ENCODE measurements at regions not wholly inside any gene's neighbourhood (a gene's known extent, or its start where the extent isn't known, plus 50 kb on each side); places are given as distances from the start of the nearest gene placed in this dataset.
"Not testable (repeated sequence)": the region's sequence is repeated elsewhere in the genome, so short reads cannot be mapped to it uniquely, and the experiment has no call there.

DNA sequence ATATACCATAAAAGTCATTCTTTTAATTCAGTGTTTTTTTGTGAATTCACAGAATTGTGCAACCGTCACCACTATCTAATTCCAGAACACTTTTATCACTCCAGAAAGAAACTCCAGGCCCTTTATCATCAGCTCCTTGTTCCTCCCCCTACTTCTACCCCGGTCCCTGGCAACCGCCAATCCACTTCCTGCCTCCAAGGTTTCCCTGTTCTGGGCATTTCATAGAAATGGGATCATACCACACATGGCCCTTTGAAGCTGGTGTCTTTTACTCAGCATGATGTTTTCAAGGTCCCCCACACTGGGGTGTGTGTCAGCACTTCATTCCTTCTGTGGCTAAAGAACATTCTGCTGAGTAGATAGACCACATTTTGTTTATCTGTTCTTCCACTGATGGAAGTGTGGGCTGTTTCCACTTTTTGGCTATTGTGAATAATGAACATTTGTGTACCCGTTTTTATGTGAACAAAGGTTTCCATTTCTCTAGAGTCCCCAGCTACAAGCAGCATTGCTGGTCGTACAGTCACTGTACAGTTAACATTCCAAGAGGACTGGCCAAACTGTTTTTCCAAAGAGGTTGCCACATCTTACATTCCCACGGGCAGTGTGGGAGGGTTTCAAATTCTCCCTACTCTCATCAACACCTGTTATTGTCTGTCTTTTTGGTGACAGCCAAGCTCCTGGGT, 75.8 kb upstream of the ZNF469 start:
- no peak for DNase-seq (ENCODE audit: low spot score)
- Histone ChIP-seq H3K4me3 (no peak overlapping the region), H3K27ac (peak overlapping the region; percentile 44 to 75)
- TF ChIP-seq, protein P1, sequence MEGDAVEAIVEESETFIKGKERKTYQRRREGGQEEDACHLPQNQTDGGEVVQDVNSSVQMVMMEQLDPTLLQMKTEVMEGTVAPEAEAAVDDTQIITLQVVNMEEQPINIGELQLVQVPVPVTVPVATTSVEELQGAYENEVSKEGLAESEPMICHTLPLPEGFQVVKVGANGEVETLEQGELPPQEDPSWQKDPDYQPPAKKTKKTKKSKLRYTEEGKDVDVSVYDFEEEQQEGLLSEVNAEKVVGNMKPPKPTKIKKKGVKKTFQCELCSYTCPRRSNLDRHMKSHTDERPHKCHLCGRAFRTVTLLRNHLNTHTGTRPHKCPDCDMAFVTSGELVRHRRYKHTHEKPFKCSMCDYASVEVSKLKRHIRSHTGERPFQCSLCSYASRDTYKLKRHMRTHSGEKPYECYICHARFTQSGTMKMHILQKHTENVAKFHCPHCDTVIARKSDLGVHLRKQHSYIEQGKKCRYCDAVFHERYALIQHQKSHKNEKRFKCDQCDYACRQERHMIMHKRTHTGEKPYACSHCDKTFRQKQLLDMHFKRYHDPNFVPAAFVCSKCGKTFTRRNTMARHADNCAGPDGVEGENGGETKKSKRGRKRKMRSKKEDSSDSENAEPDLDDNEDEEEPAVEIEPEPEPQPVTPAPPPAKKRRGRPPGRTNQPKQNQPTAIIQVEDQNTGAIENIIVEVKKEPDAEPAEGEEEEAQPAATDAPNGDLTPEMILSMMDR (IDR thresholded peaks at IDR 0.05): no peak

DNA sequence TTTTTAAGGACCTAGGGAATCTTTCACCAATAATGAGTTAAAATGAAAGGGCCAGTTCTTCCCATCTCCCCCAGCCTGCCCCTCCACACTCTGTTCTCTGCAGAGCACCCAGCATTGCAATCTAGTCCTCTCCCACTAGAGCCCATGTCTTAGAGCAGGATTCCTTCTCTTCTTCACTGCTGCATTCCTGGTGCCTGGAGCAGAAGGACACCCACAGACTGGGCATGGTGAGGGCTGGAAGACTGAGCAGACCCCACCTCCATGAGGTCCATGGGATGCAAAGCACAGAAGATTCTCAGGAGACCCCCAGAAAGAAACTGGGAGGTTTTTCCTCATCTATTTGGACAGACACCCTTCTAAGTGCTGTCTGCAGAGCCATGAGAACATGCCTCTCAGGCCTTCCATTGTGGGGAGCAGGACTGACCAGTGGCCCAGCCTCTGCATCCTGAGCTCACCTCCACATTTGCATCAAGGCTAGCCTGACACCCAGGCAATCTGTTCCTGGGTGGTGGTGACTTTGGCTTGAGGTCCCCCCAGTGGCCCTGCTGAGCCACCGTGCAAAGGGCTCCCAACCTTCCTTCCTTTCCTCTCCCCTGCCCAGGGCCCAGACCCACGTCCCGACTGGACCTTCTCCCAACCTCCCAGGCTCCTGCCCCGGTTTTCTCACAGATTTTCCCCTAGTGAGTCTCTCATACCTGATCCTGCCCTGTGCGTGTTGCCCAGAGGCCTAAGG, 74.2 kb upstream of the ZNF469 start:
- DNase-seq (ENCODE audit: low spot score): no peak
- Histone ChIP-seq H3K27ac (peak overlapping the region in 1 of 2 donors; percentile 21), H3K4me3 (no peak overlapping the region)
- TF ChIP-seq, protein P1 (IDR thresholded peaks at IDR 0.05): no peak

DNA sequence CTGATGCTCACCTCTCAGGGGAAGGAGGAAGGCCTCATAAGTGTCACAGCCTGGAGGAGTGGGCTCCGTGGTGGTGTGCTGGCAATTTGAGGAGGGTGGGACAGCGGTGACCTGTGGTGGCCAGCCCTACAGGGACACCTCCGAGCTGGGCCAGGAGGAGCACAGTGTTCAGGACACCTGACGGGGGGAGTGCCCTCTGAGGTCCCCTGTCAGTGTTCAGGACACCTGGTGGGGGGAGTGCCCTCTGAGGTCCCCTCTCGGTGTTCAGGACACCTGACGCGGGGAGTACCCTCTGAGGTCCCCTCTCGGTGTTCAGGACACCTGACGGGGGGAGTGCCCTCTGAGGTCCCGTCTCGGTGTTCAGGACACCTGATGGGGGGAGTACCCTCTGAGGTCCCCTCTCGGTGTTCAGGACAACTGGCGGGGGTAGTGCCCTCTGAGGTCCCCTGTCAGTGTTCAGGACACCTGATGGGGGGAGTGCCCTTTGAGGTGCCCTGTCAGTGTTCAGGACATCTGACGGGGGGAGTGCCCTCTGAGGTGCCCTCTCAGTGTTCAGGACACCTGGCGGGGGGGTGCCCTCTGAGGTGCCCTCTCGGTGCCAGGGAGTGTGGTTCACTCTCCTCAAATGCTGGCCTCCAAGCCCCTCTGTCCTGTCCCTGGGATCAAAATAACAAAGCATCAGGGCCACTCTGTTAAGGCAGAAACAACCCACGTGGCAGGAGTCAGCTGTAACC, 73.4 kb upstream of the ZNF469 start:
- TF ChIP-seq, protein P1 (IDR thresholded peaks at IDR 0.05): no peak
- no peak overlapping the region for H3K27ac ChIP-seq
- no peak for DNase-seq (ENCODE audit: low spot score)
- H3K4me3 ChIP-seq: no peak overlapping the region

DNA sequence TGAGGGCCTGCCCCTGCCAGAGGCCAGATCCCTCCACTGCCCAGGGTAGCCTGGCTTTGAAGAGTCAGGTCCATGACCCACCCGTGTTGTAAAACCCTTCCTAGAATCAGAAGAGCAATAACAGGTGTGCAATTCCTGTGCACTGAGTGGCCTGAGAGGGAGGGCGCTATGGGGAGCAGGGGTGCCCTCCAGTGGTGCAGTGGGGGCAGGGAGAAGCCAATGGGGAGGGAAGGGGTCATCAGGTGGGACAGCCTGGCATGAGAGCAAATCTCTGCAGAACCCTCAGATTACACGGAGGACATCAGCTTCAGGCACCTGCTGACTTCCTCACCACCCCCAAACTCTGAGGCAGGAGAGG, 72.9 kb upstream of the ZNF469 start:
- no peak for DNase-seq (ENCODE audit: low spot score)
- TF ChIP-seq, protein P1 (IDR thresholded peaks at IDR 0.05): no peak

DNA sequence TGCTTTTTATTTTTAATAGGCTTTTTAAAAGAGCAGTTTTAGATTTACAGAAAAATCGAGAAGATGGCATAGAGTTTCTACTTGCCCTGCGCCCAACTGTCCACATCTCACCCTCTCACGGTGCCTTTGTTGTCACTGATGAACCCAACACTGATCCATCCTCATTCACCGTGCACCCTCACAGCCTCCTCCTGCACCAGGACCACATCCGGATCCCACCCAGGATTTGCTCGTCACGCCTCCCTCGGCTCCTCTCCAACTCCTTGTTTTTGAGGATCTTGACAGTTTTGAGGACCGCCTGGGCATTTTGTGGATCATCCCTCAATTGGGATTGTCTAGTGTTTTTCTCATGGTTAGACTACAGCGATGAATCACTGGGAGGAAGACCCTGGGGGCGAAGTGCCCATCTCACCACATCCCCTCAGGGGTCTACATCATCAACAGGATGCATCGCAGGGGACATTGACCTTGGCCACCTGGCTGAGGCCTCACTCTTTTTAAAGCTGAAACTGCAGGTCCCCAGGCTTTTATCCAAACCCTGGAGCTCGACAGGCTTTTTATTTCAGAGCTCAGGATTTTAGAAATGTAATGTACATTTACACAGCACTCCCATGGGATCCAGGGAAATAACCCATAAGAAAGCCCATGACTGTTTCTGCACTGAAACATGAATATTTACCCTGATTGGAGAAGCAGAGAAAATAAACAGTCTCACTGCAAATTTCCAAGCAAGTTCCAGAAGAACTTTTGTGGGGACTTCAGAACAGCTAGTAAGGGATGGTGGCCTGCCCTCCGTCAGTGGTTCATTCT, 71.8 kb upstream of the ZNF469 start:
- TF ChIP-seq, protein P1 (IDR thresholded peaks at IDR 0.05): no peak
- DNase-seq (ENCODE audit: low spot score): no peak
- no peak overlapping the region for H3K27ac ChIP-seq
- no peak overlapping the region for H3K4me3 ChIP-seq

More for the DNA sequence above, 72.9 kb upstream of the ZNF469 start:
- H3K27ac ChIP-seq: no peak overlapping the region
- no peak overlapping the region for H3K4me3 ChIP-seq

DNA sequence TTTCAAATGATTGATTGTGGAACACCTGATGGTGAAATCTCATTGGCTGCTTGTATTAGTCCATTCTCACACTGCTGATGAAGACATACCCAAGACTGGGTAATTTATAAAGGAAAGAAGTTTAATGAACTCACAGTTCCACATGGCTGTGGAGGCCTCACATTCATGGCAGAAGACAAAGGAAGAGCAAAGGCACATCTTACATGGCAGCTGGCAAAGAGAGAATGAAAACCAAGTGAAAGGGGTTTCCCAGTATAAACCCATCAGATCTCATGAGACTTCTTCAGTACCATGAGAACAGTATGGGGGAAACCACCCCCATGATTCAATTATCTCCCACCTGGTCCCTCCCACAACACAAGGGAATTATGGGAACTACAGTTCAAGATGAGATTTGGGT, 70.9 kb upstream of the ZNF469 start:
- not testable (repeated sequence) for DNase-seq (ENCODE audit: low spot score); H3K4me3 ChIP-seq; H3K27ac ChIP-seq

DNA sequence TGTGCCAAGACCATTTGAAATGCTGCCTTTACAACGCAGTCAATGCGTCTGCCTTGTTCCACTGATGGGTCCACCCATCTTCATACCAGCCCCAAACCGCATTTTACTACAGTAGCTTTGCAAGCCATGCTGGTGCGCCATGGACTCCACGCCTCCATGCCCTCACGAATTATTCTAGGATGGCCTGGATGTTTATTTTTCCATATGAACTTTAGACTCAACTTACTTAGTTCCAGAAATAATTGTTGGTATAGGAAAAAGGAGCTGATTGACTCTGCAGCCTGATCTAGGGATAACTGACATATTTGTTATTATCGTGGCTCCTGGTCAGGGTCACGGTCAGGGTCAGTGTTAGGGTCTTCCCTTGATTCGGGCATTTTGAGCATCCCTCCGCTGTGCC, 70.0 kb upstream of the ZNF469 start:
- no peak overlapping the region for H3K4me3 ChIP-seq
- TF ChIP-seq, protein P1 (IDR thresholded peaks at IDR 0.05): no peak
- no peak overlapping the region for H3K27ac ChIP-seq
- no peak for DNase-seq (ENCODE audit: low spot score)

Measured in coronary artery (tissue), 2 donors.